Activated CD8-positive, alpha-beta T cell treated with anti-CD3 and anti-CD28 coated beads for 36 hours (primary cell): ENCODE measurements at regions not wholly inside any gene's neighbourhood (a gene's known extent, or its start where the extent isn't known, plus 50 kb on each side); places are given as distances from the start of the nearest gene placed in this dataset.

Experiments used
- ATAC-seq: fragments of 200-7000 bp; cut with Tn5 transposase; one replicate; pipeline ENCODE4 v1.10.0; 2021; ENCODE audit warnings: mild to moderate bottlenecking, moderate library complexity
- CTCF ChIA-PET: fragments of 350-600 bp; sonication (Branson Sonifier 250); formaldehyde crosslinking; loops from one replicate; lab custom pipeline; 2021; ENCODE audit warnings: antibody characterized with exemption; lab: Charles Lee
- POLR2A ChIA-PET: fragments of 350-600 bp; sonication (Branson Sonifier 250); formaldehyde crosslinking; loops from one replicate; lab custom pipeline; 2021; ENCODE audit warnings: antibody characterized with exemption; lab: Charles Lee
- DNase-seq: peaks from one replicate; pipeline ENCODE4 v3.0.0-alpha.2; 2020
- H3K27ac Mint-ChIP-seq: one replicate; pipeline ENCODE4 v1.8.0; 2021; ENCODE audit warnings: mild to moderate bottlenecking, mixed read lengths
- H3K27me3 Mint-ChIP-seq: one replicate; pipeline ENCODE4 v1.8.0; 2021; ENCODE audit warnings: mixed read lengths
- H3K36me3 Mint-ChIP-seq: one replicate; pipeline ENCODE4 v1.8.0; 2021; ENCODE audit warnings: low read depth, mixed read lengths
- H3K4me1 Mint-ChIP-seq: one replicate; pipeline ENCODE4 v1.8.0; 2021; ENCODE audit warnings: low read depth, mixed read lengths
- H3K4me3 Mint-ChIP-seq: one replicate; pipeline ENCODE4 v1.8.0; 2021; ENCODE audit warnings: mild to moderate bottlenecking, moderate library complexity, mixed read lengths
- H3K9me3 Mint-ChIP-seq: one replicate; pipeline ENCODE4 v1.8.0; 2021; ENCODE audit warnings: mixed read lengths
- CTCF ChIP-seq: fragments of 200-600 bp; IDR thresholded peaks from one replicate; pipeline ENCODE4 v1.8.0; 2022; ENCODE audit warnings: antibody characterized with exemption, mild to moderate bottlenecking
- intact Hi-C: fragments of 100-400 bp; cut with micrococcal nuclease; formaldehyde crosslinking; loops from one replicate; pipeline ENCODE4 v1.10.0; 2022

GRCh38 chr9:134566196-134566847 is 75.3 kb upstream of the COL5A1 start:
- Mint-ChIP-seq H3K27me3 (no peaks in the 10 kb centered on the region), H3K4me1 (no peaks in the 10 kb centered on the region), H3K36me3 (no peaks in the 10 kb centered on the region), H3K9me3 (peaks cover 9% of the 10 kb centered on the region), H3K4me3 (no peak overlapping the region), H3K27ac (no peak overlapping the region)
- CTCF ChIA-PET: no interaction called here
- TF ChIP-seq CTCF: no peak
- intact Hi-C loops: no loop called here
- DNase-seq (no peak), ATAC-seq (no peak)
- POLR2A ChIA-PET: no interaction called here

- Mint-ChIP-seq H3K36me3 (no peaks in the 10 kb centered on the region), H3K4me1 (no peaks in the 10 kb centered on the region), H3K4me3 (no peak overlapping the region), H3K27me3 (no peaks in the 10 kb centered on the region), H3K27ac (no peak overlapping the region), H3K9me3 (peaks cover 9% of the 10 kb centered on the region)
- TF ChIP-seq CTCF: no peak
- DNase-seq (no peak), ATAC-seq (no peak)
- POLR2A ChIA-PET: no interaction called here
- CTCF ChIA-PET: no interaction called here
- intact Hi-C loops: no loop called here
Measured at GRCh38 chr9:134566936-134567335, 74.7 kb upstream of the COL5A1 start.

- H3K36me3 Mint-ChIP-seq: no peaks in the 10 kb centered on the region
- peaks cover 9% of the 10 kb centered on the region for H3K9me3 Mint-ChIP-seq
- no peak for TF ChIP-seq CTCF
- no peak overlapping the region for H3K4me3 Mint-ChIP-seq
- intact Hi-C loops: no loop called here
- H3K27me3 Mint-ChIP-seq: no peaks in the 10 kb centered on the region
- no peak for DNase-seq
- POLR2A ChIA-PET: no interaction called here
- ATAC-seq: no peak
- CTCF ChIA-PET: no interaction called here
- H3K27ac Mint-ChIP-seq: no peak overlapping the region
- no peaks in the 10 kb centered on the region for H3K4me1 Mint-ChIP-seq
Measured at GRCh38 chr9:134568116-134568515, 73.5 kb upstream of the COL5A1 start.

DNA sequence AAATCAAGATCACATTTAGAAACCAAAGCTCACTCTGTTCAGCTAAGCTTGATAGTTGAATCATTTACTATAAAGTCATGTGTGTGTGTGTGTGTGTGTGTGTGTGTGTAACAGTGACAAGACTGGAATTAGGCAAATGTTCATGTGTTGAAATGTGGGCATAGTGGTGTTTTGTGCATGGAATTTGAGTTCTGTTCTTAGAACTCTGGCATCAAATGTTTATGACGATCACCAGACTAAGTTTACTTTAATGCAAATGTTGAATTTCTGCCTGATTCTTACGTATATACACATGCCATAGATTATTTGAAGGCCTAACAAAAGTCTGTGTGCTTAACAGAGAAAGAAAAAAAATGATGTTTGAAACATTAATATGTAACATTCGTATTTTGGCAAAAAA is 72.8 kb upstream of the COL5A1 start:
- no peak for TF ChIP-seq CTCF
- H3K9me3 Mint-ChIP-seq: peaks cover 9% of the 10 kb centered on the region
- ChIA-PET POLR2A (interaction anchor here (0.8 kb wide), 1 partner anchor 380 kb away, joined by 3 read pairs; no protein-coding TSS in a partner anchor), CTCF (no interaction called here)
- no peak overlapping the region for H3K27ac Mint-ChIP-seq
- H3K36me3 Mint-ChIP-seq: no peaks in the 10 kb centered on the region
- H3K4me3 Mint-ChIP-seq: no peak overlapping the region
- H3K4me1 Mint-ChIP-seq: no peaks in the 10 kb centered on the region
- DNase-seq (no peak), ATAC-seq (no peak)
- intact Hi-C loops: no loop called here
- H3K27me3 Mint-ChIP-seq: no peaks in the 10 kb centered on the region

GRCh38 chr9:134569626-134570025 is 72.0 kb upstream of the COL5A1 start:
- H3K4me1 Mint-ChIP-seq: no peaks in the 10 kb centered on the region
- ATAC-seq (no peak), DNase-seq (no peak)
- no peak overlapping the region for H3K4me3 Mint-ChIP-seq
- TF ChIP-seq CTCF: no peak
- H3K27ac Mint-ChIP-seq: no peak overlapping the region
- peaks cover 6% of the 10 kb centered on the region for H3K9me3 Mint-ChIP-seq
- no peaks in the 10 kb centered on the region for H3K27me3 Mint-ChIP-seq
- CTCF ChIA-PET: no interaction called here
- intact Hi-C loops: no loop called here
- POLR2A ChIA-PET: interaction anchor here (0.8 kb wide), 1 partner anchor 381 kb away, joined by 3 read pairs; no protein-coding TSS in a partner anchor
- H3K36me3 Mint-ChIP-seq: no peaks in the 10 kb centered on the region
